Activated CD8-positive, alpha-beta T cell treated with anti-CD3 and anti-CD28 coated beads for 36 hours (primary cell): ENCODE measurements at regions not wholly inside any gene's neighbourhood (a gene's known extent, or its start where the extent isn't known, plus 50 kb on each side); places are given as distances from the start of the nearest gene placed in this dataset.
"Not testable (repeated sequence)": the region's sequence is repeated elsewhere in the genome, so short reads cannot be mapped to it uniquely, and the experiment has no call there.

Experiments used
- ATAC-seq: fragments of 200-7000 bp; cut with Tn5 transposase; one replicate; pipeline ENCODE4 v1.10.0; 2021; ENCODE audit warnings: mild to moderate bottlenecking, moderate library complexity
- CTCF ChIA-PET: fragments of 350-600 bp; sonication (Branson Sonifier 250); formaldehyde crosslinking; loops from one replicate; lab custom pipeline; 2021; ENCODE audit warnings: antibody characterized with exemption; lab: Charles Lee
- POLR2A ChIA-PET: fragments of 350-600 bp; sonication (Branson Sonifier 250); formaldehyde crosslinking; loops from one replicate; lab custom pipeline; 2021; ENCODE audit warnings: antibody characterized with exemption; lab: Charles Lee
- DNase-seq: peaks from one replicate; pipeline ENCODE4 v3.0.0-alpha.2; 2020
- H3K27ac Mint-ChIP-seq: one replicate; pipeline ENCODE4 v1.8.0; 2021; ENCODE audit warnings: mild to moderate bottlenecking, mixed read lengths
- H3K27me3 Mint-ChIP-seq: one replicate; pipeline ENCODE4 v1.8.0; 2021; ENCODE audit warnings: mixed read lengths
- H3K36me3 Mint-ChIP-seq: one replicate; pipeline ENCODE4 v1.8.0; 2021; ENCODE audit warnings: low read depth, mixed read lengths
- H3K4me1 Mint-ChIP-seq: one replicate; pipeline ENCODE4 v1.8.0; 2021; ENCODE audit warnings: low read depth, mixed read lengths
- H3K4me3 Mint-ChIP-seq: one replicate; pipeline ENCODE4 v1.8.0; 2021; ENCODE audit warnings: mild to moderate bottlenecking, moderate library complexity, mixed read lengths
- H3K9me3 Mint-ChIP-seq: one replicate; pipeline ENCODE4 v1.8.0; 2021; ENCODE audit warnings: mixed read lengths
- intact Hi-C: fragments of 100-400 bp; cut with micrococcal nuclease; formaldehyde crosslinking; loops from one replicate; pipeline ENCODE4 v1.10.0; 2022
- TF ChIP-seq, protein P1 (sequence below): fragments of 200-600 bp; IDR thresholded peaks from one replicate; pipeline ENCODE4 v1.8.0; 2022; ENCODE audit warnings: antibody characterized with exemption, mild to moderate bottlenecking

- CTCF ChIA-PET = interaction anchor here (1.1 to 1.6 kb wide), 3 partner anchors 13 to 282 kb away, joined by 3 to 4 read pairs (median 4); no protein-coding TSS in a partner anchor
- peak; percentile 61 for ATAC-seq
- Mint-ChIP-seq H3K27me3 (no peaks in the 10 kb centered on the region), H3K4me3 (peak overlapping the region; percentile 59), H3K4me1 (no peaks in the 10 kb centered on the region), H3K9me3 (no peaks in the 10 kb centered on the region), H3K36me3 (no peaks in the 10 kb centered on the region), H3K27ac (peak overlapping the region; percentile 63)
- intact Hi-C loops = no loop called here
- peak; percentile 32 for DNase-seq
- POLR2A ChIA-PET = interaction anchor here (1.5 kb wide), 1 partner anchor 268 kb away, joined by 10 read pairs; no protein-coding TSS in a partner anchor
- TF ChIP-seq, protein P1, sequence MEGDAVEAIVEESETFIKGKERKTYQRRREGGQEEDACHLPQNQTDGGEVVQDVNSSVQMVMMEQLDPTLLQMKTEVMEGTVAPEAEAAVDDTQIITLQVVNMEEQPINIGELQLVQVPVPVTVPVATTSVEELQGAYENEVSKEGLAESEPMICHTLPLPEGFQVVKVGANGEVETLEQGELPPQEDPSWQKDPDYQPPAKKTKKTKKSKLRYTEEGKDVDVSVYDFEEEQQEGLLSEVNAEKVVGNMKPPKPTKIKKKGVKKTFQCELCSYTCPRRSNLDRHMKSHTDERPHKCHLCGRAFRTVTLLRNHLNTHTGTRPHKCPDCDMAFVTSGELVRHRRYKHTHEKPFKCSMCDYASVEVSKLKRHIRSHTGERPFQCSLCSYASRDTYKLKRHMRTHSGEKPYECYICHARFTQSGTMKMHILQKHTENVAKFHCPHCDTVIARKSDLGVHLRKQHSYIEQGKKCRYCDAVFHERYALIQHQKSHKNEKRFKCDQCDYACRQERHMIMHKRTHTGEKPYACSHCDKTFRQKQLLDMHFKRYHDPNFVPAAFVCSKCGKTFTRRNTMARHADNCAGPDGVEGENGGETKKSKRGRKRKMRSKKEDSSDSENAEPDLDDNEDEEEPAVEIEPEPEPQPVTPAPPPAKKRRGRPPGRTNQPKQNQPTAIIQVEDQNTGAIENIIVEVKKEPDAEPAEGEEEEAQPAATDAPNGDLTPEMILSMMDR = no peak
Observed at GRCh38 chr7:142528608-142529408, 220.5 kb upstream of the PRSS1 start.

- peaks cover 13% of the 10 kb centered on the region for H3K4me1 Mint-ChIP-seq
- intact Hi-C loops = loop anchor here (5.0 kb wide), 1 partner anchor 62 kb away; no protein-coding TSS in a partner anchor
- CTCF ChIA-PET = interaction anchor here (0.8 to 5.1 kb wide), 13 partner anchors 8 to 312 kb away, joined by 3 to 32 read pairs (median 4); no protein-coding TSS in a partner anchor
- no peak overlapping the region for H3K4me3 Mint-ChIP-seq
- DNase-seq = no peak
- H3K36me3 Mint-ChIP-seq = no peaks in the 10 kb centered on the region
- POLR2A ChIA-PET = no interaction called here
- H3K27me3 Mint-ChIP-seq = no peaks in the 10 kb centered on the region
- H3K9me3 Mint-ChIP-seq = no peaks in the 10 kb centered on the region
- H3K27ac Mint-ChIP-seq = no peak overlapping the region
- TF ChIP-seq, protein P1 = no peak
- no peak for ATAC-seq
Observed at GRCh38 chr7:142523821-142524460, 225.3 kb upstream of the PRSS1 start.

- DNase-seq = no peak
- no peak overlapping the region for H3K4me3 Mint-ChIP-seq
- H3K9me3 Mint-ChIP-seq = no peaks in the 10 kb centered on the region
- H3K27me3 Mint-ChIP-seq = no peaks in the 10 kb centered on the region
- no peaks in the 10 kb centered on the region for H3K36me3 Mint-ChIP-seq
- intact Hi-C loops = loop anchor here (5.0 kb wide), 1 partner anchor 60 kb away; no protein-coding TSS in a partner anchor
- no peak overlapping the region for H3K27ac Mint-ChIP-seq
- ChIA-PET CTCF (interaction anchor here (0.9 to 5.1 kb wide), 3 partner anchors 11 to 26 kb away, joined by 3 to 32 read pairs (median 20); no protein-coding TSS in a partner anchor), POLR2A (no interaction called here)
- ATAC-seq = no peak
- TF ChIP-seq, protein P1 = no peak
- peaks cover 13% of the 10 kb centered on the region for H3K4me1 Mint-ChIP-seq
Observed at GRCh38 chr7:142522735-142523134, 226.5 kb upstream of the PRSS1 start.

- CTCF ChIA-PET = interaction anchor here (0.7 to 4.4 kb wide), 11 partner anchors 9 to 142 kb away, joined by 3 to 20 read pairs (median 4); no protein-coding TSS in a partner anchor
- H3K27ac Mint-ChIP-seq = peak overlapping the region; percentile 83
Observed at GRCh38 chr7:142520885-142521284, 228.4 kb upstream of the PRSS1 start.

GRCh38 chr7:142520455-142520854, 228.8 kb upstream of the PRSS1 start:
- H3K36me3 Mint-ChIP-seq, H3K9me3 Mint-ChIP-seq, DNase-seq, H3K27me3 Mint-ChIP-seq, POLR2A ChIA-PET: not testable (repeated sequence)
- H3K4me3 Mint-ChIP-seq = peak overlapping the region; percentile 26
- peak; percentile 68 for ATAC-seq
- CTCF ChIA-PET = interaction anchor here (0.7 to 4.4 kb wide), 9 partner anchors 9 to 141 kb away, joined by 3 to 20 read pairs (median 5); no protein-coding TSS in a partner anchor
- peaks cover 20% of the 10 kb centered on the region for H3K4me1 Mint-ChIP-seq
- H3K27ac Mint-ChIP-seq = peak overlapping the region; percentile 83
- intact Hi-C loops = loop anchor here (5.0 kb wide), 1 partner anchor 58 kb away; no protein-coding TSS in a partner anchor

More at GRCh38 chr7:142520885-142521284, 228.4 kb upstream of the PRSS1 start:
- H3K36me3 Mint-ChIP-seq, H3K4me3 Mint-ChIP-seq, POLR2A ChIA-PET, H3K27me3 Mint-ChIP-seq, DNase-seq, H3K9me3 Mint-ChIP-seq: not testable (repeated sequence)
- peaks cover 19% of the 10 kb centered on the region for H3K4me1 Mint-ChIP-seq
- peak; percentile 52 for ATAC-seq
- intact Hi-C loops = loop anchor here (5.0 kb wide), 1 partner anchor 59 kb away; no protein-coding TSS in a partner anchor
